DMS 273 treated with DMSO at 0.1 percent for 48 hours (cell line): ENCODE measurements at regions not wholly inside any gene's neighbourhood (a gene's known extent, or its start where the extent isn't known, plus 50 kb on each side); places are given as distances from the start of the nearest gene placed in this dataset.

ENCODE experiments used
- DNase-seq: peaks from one replicate; lab custom pipeline; 2025; lab: John Stamatoyannopoulos, UW

GRCh38 chr5:58255386-58255785 lies 204.5 kb downstream of the PLK2 start:
- DNase-seq, result no peak

- DNase-seq, result no peak
Observed at GRCh38 chr5:58248221-58248620, 211.7 kb downstream of the PLK2 start.

- DNase-seq, result no peak
Observed at GRCh38 chr5:58246461-58246944, 213.4 kb downstream of the PLK2 start.

DNA sequence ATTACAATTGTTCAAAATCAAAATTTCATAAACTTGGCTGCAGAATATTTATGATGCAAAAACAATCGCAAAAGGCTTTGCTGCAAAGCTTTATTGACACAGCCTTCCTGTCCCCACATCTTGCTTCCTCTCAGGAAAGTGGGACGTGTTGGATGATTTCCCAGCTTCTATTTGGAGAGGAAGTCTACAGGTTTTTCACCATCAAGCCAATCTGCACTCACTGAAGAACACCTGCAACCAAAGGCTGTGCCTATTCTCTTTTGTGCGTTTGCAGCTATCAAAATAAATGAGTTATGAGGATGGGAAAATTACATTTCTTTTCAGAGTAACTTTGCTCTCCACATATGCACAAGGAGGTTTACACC lies 214.4 kb downstream of the PLK2 start:
- DNase-seq, result no peak

DNA sequence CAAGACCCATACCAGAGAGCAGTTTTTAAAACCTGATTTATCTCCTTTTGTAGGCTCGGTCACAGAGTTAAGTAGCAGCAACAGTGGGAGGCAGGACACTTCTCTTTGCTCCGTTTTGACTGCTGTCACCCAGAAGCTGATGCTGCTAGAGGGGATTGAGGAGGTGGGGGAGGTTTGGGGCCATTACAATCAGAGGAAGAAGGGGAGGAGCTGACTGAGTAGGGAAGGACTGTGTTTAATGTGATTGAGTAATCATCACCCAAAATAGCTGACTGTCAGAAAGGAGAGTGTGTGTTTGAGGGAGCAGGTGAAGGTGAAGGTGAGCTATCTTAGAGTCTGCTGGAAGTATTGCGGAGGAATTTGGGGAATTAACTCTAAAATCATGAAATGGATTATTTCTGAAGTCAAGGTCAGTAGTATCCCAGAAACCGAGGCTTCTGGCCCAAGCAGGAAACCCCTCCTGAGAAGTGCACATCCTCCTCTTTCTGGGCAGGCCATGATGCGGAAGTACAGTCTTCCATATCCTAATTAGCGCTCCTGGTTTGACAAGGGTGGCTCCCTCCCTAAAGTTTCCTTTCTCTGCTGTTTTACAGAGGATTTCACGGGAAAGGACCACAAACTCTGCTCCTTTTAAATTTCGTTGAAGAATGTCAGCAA lies 214.9 kb downstream of the PLK2 start:
- no peak for DNase-seq

- no peak for DNase-seq
Observed at GRCh38 chr5:58241389-58241788, 218.5 kb downstream of the PLK2 start.

- DNase-seq, result no peak
Observed at GRCh38 chr5:58240322-58240721, 219.6 kb downstream of the PLK2 start.

DNA sequence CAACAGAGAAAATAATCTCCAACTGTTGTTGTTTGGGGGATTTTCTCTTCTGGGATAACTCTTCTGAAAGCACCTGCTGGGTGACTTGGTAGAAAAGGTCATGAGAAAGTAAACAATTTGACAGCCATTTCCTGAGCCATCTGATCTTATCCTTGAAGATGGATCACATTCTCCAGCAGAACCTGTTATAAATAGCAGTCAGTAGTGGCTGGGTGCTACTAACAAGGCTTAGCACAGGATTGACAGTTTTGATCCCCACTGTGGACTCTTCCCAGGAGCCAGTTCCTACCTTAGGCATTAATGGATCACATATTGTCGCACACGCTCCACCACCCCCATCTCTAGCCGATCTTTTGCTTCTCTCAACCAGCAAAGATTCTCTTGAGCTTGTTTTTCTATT lies 220.2 kb downstream of the PLK2 start:
- DNase-seq, result no peak

DNA sequence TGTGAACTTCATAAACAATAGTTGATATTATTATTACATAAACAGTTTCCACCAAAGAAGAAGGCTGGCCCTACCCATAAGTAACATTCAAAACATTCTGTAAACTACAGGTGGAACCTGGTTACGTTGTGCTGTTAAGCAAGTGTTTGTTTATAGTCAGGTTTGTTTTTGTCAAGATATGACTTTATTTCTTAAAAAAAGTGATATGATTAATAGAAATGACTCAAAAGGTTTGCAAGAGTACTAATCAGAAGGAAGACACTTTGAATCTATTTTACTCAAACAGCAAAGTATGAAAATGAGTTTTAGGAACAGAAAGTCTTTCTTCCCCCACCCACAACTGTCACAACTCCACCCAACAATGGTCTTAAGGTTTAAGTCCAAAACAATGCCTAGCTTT lies 220.8 kb downstream of the PLK2 start:
- DNase-seq, result no peak

DNA sequence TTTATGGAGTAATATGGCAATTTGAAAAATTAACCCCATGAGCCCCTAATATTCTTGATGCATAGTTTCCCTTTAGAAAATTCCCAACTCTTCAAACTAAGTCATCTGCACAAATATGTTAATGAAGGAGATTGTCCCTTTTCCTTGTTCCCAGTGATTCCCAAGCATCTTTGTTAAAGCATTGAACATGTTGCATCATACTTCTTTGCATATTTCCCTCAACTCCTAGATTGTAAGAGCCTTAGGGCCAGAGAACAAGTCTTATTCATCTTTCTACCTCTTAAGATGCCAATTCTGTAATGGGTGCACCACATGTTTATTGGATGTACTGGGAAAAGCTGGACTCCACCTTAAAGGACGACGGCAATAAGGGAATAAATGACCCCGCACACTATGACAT lies 223.4 kb downstream of the PLK2 start:
- no peak for DNase-seq

DNA sequence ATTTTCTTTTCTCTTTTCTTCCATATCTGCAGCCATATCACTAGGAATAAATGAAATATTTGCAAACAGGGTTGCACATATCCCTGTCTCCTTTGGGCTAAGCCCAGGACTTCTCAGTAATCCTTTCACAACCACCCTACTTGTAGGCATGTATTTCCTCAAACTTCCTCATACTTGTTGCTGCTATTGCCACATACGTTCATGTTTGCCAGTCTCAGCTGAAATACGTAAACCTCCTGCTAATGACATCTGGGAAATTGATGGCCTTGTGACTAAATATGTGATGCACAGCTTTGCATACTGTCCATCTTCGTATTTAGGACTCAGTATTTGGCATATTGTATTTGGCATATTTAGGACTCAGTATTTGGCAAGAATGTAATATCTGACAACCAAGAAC lies 224.6 kb downstream of the PLK2 start:
- no peak for DNase-seq

- no peak for DNase-seq
Observed at GRCh38 chr5:58232130-58232529, 227.8 kb downstream of the PLK2 start.

DNA sequence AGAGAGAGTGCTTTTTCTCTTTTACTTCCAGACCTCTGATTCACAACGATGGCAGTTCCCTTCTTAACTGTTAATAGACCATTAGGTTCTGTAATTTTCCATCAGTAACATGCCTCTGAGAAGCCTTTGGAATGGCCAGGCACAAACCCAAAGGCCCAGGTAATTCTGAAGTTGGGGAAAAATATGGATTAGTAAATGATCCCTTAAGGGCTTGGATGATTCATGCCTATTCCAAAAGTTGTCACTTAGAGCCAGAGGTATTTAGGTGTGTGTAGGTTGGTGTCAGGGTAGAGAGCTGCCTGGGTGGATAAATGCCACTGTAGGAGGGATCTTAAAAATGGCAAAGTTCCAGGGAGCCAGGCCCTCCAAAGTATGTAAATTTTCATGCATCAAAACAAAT lies 228.8 kb downstream of the PLK2 start:
- no peak for DNase-seq

GRCh38 chr5:58228896-58229295 lies 231.0 kb downstream of the PLK2 start:
- DNase-seq, result no peak

DNA sequence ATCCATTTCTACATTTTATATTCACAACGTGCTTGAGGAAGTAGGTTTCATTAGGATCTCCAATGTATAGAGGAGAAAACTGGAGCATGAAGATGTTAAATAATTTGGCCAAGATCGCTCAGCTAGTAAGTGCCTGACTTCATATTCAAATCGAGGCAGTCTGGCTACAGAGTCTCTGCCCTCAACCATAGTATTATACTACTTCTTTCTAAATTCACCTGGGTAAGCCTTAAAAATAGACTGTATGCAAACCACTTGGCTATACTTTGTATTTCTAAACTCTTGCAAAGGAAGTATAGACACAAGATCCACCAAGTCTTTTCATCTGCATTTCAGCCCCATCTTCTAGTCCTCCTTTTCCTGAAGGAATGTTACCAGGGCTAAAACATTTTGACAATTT lies 232.0 kb downstream of the PLK2 start:
- DNase-seq, result no peak

DNA sequence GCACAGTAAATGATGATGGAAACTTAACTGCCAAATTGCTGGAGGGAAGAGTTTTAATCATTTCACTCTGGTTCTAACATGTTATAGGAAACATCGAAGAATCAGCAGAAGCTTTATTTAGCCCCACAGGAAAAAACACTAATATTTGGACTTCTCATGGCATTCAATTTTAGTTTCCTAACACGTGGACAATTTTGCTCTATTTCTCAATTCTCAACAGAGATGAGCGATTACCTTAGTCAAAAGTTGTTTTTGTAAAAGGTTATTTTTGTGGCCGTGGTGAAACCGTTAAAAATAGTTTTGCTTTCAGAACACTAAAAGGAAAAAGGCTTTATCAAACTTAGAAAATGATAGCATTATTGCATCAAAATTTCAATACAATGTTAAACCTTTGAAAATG lies 235.2 kb downstream of the PLK2 start:
- DNase-seq, result no peak

- no peak for DNase-seq
Observed at GRCh38 chr5:58224221-58224620, 235.7 kb downstream of the PLK2 start.

DNA sequence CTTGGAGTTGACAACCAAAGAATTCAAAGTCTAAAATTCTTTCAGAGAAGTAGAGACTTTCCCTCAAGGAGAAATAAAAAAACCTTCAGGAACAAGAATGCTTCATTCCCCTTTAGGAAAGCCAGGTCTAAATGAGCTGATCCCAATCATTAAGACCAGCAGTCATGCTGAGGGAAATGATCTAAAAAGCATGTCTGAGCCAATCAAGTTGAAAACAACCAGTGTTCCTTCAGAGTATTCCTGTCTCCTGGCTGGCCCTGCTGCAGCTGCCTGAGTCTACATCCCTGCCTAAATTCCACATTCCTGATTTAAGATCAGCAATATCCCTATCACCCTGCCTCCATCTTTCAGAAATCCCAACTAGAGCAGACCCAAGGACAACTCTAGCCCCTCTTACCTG lies 244.5 kb downstream of the PLK2 start:
- no peak for DNase-seq

DNA sequence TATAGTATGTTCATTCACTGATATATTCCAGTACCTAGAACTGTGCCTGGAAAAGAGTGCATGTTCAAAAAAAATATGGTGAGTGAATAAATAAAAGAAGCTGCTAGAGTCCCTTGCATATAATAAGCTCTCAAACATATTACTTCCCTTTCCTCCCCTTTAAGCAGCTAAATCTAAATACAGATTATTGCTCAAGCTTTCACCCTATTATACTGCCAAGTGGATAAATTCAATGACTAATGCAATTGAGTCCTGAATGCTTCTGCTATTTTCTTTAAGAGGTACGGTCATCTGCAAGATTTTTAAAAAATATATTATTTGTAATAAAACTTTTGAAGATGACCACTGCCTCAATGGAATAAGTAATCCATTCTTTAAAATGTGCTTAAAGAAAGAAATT lies 248.4 kb downstream of the PLK2 start:
- no peak for DNase-seq

DNA sequence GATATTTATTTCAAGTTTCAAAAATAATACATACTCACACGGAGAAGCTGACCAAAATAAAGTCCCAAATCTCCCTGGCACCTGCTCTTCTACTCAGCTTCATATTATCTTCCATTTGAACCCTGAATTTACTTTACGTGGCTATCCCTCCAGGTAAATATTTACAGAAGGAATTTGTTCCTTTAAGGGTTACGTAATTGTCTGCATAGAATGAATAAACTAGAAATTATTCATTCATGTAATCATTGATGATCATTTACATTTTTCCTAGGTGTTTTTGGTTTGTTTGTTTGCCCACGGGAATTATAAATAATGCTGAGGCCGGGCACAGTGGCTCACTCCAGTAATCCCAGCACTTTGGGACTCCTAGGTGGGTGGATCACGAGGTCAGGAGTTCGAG lies 251.2 kb downstream of the PLK2 start:
- no peak for DNase-seq

DNA sequence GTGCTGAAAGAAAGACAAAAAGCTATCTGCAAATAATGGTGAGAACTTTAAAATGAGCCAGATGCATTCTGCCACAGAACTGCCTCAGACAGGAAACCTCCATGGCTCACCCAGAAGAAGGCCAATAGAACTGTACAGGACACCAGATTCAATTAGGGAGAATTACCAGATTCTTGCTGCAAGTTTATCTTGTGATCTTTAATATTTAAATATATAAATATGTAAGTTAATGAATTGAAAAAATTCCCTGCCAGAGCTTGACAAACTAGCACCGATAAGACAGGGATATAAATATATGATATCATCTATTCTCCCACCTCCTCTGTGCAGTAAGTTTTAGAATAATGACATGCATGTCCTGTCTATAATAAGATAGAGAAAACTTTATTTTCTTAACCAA lies 252.8 kb downstream of the PLK2 start:
- no peak for DNase-seq

GRCh38 chr5:58204966-58205365 lies 254.9 kb downstream of the PLK2 start:
- DNase-seq, result no peak

DNA sequence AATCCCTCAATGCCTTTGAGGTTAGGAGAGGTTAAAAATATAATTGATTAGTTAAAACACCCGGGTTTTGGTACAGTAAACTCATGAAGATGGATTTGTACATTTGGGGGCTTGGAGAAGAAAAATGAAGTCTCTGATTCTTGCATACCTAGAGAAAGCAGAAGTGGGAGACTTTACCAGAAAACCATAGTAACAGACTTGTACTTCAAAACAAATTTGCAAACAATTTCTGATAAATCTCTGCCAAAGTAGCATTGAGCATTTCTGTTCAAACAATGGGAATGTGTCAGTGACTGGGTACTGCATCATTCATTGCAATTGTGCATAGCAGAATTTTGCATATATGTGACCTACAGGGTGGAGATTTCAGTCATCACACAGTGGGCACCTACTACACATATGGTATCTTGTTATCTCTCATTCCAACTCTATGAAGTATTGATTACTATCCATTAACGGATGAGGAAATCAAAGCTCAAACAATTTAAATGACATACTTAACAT lies 256.9 kb downstream of the PLK2 start:
- no peak for DNase-seq

DNA sequence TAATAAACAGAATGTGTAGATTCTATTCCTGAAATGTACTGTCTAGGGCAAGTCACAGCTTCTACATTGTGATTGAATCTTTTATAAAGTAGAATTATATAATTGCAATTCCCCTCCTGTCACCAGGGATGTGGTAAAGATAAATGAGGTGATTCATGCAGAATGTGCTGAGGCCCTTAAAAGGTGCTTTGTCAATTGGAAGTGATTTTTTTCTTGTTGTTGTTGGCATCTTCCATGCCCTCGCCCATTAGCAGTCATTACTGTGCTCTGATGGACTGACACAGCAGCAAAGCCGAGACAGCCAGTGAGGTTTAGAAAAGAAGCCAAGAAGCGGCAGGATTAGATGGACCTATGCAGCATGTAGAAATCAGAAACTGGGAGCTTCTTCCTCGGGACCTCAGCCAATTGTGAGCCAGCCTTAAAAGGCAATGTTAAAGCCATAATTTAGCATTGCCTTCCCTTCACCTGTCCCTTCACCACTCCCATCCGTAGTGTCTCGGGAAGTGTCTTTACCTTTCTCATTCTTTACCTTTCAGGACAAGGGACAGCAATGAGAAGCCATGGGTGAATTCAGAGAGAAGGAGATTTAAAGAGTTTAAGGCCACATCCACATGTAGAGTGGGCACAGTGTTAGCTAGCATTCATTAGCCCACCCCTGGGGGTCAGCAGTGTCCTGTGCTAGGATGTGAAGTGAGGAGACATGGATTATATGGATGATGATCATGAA lies 257.8 kb downstream of the PLK2 start:
- no peak for DNase-seq
